ENCODE measurements at regions not wholly inside any gene's neighbourhood (a gene's known extent, or its start where the extent isn't known, plus 50 kb on each side); places are given as distances from the start of the nearest gene placed in this dataset.

DNA sequence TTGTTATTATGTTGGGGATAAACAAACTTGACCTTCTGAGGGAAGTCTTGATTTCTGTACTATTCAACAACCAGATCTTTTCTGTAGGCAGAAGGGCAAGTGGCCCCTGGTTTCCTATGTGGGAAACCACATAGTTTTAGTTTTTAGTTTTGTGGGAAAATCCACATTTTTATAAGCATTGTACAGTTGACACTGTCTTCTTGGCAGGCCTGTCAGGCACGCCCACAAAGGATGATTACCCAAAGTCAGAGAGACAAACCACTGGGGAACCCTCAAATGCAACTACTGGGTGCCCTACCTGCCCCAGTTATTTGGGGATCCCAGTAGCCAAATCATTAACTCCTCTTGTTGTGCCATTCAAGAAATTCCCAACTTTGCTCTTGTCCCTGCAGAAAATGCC lies 75.1 kb upstream of the UTY start:
- no TSS peak for BruUV-seq (replicated peaks)
- intact Hi-C loops (cut with micrococcal nuclease; ENCODE audit: unreplicated experiment) (no loop called here), in situ Hi-C loops (cut with HindIII; ENCODE audit: extremely low pct_ligation_motif_present, low pct_unique_long_range_greater_than_20kb) (no loop called here)
- no peak for FAIRE-seq
- H3K27me3 ChIP-seq (ENCODE audit: control insufficient read depth in 1 of 2, insufficient read depth in 2 of 2, low read length in 2 of 2) = no peaks in the 10 kb centered on the region
- ChIA-PET CTCF (ENCODE audit: low intra/inter-chr PET ratio, low total read pairs) (no interaction called here), POLR2A (no interaction called here)
- H3K9me3 ChIP-seq (ENCODE audit: low read length) = peaks cover 4% of the 10 kb centered on the region
- no peak overlapping the region for H3K4me2 ChIP-seq (ENCODE audit: low read depth, low read length)
- no peaks in the 10 kb centered on the region for H3K79me2 ChIP-seq (ENCODE audit: insufficient read depth, low read length)
- no peak overlapping the region for H2AFZ ChIP-seq (ENCODE audit: low read length)
- H3K36me3 ChIP-seq (replicated peaks in 1 of 2; ENCODE audit: control insufficient read depth in 1 of 2, insufficient read depth in 2 of 2, low read length in 2 of 2) = no peaks in the 10 kb centered on the region
- H3K4me3 ChIP-seq (replicated peaks in 1 of 3; ENCODE audit: insufficient read depth in 1 of 3, low read depth in 2 of 3, low read length in 3 of 3) = no peak overlapping the region
- no peak for TF ChIP-seq KDM4B (CRISPR knock-in tag; IDR thresholded peaks at IDR 0.05)
- TF ChIP-seq MAZ (IDR thresholded peaks at IDR 0.05; ENCODE audit: borderline replicate concordance, low read depth, low read length) = no peak
- no peak for TF ChIP-seq MAZ (CRISPR knock-in tag; IDR thresholded peaks at IDR 0.05; ENCODE audit: low read depth)
- TF ChIP-seq ZFP62 (CRISPR knock-in tag; IDR thresholded peaks at IDR 0.05) = no peak
- TF ChIP-seq ZNF570 (CRISPR knock-in tag; IDR thresholded peaks at IDR 0.05; ENCODE audit: borderline replicate concordance) = no peak
- no peak for TF ChIP-seq RFXANK (CRISPR knock-in tag; IDR thresholded peaks at IDR 0.05)
- no peak for TF ChIP-seq ZNF280B (CRISPR knock-in tag; IDR thresholded peaks at IDR 0.05; ENCODE audit: borderline replicate concordance)
- no peak for TF ChIP-seq TSC22D2 (CRISPR knock-in tag; IDR thresholded peaks at IDR 0.05; ENCODE audit: borderline replicate concordance)
- TF ChIP-seq ZHX2 (IDR thresholded peaks at IDR 0.05; ENCODE audit: low read depth) = no peak
- no peak for TF ChIP-seq ZHX2 (CRISPR knock-in tag; IDR thresholded peaks at IDR 0.05; ENCODE audit: borderline replicate concordance)
- no peak for TF ChIP-seq ZMYM4 (CRISPR knock-in tag; IDR thresholded peaks at IDR 0.05)
- TF ChIP-seq, protein P1, sequence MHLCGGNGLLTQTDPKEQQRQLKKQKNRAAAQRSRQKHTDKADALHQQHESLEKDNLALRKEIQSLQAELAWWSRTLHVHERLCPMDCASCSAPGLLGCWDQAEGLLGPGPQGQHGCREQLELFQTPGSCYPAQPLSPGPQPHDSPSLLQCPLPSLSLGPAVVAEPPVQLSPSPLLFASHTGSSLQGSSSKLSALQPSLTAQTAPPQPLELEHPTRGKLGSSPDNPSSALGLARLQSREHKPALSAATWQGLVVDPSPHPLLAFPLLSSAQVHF (CRISPR knock-in tag; IDR thresholded peaks at IDR 0.05) = no peak
- WGBS (ENCODE audit: low lambda C conversion rate) = 0% methylated on average over 1 of the region's 1 CpG
- H3K4me1 ChIP-seq (ENCODE audit: insufficient read depth, low read length) = no peaks in the 10 kb centered on the region
- no peak for ATAC-seq
- DNase-seq (ENCODE audit: low spot score) = no peak
- H3K27ac ChIP-seq (ENCODE audit: extremely low read length, insufficient read depth, low read length) = no peak overlapping the region
- H3K9ac ChIP-seq (ENCODE audit: insufficient read depth, low read depth, low read length) = no peak overlapping the region
- no peaks in the 10 kb centered on the region for H4K20me1 ChIP-seq (ENCODE audit: insufficient read depth, low read length)

Data from HepG2 (cell line).